ENCODE measurements at regions not wholly inside any gene's neighbourhood (a gene's known extent, or its start where the extent isn't known, plus 50 kb on each side); places are given as distances from the start of the nearest gene placed in this dataset.

DNA sequence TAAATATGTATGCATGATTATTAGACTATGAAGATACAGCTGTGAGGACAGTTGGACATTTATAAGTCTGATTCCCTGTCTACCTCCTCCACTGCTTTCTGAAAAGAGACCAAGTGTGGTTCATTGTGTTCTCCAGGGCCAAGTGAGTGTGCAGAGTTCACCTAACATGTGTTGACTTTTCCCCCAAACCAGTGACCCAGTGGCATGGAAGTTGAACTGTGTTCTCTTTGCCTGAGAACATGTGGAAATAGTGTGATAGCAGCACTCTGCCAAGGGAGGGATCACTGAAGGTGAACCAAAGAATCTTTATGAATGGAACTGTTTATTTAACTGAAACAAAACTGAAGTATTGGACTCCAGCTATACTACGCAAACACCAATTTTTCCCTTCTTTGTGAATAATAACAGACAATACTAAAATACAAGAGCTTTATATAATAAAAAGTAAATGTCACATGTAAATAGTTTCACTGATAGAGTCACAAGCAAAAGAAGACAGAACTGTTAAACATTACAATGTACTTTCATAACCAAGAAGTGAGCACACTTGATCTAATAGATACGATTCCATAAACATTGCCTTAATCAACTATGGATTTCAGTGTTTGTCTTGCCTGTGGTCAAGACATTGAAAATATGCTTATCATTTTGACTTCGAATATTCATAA, 200.3 kb upstream of the FUT9 start:
- TF ChIP-seq SIN3A (IDR thresholded peaks at IDR 0.05; ENCODE audit: borderline replicate concordance, insufficient read depth, low read depth, low read length) (no peak), TCF7L2 (IDR thresholded peaks at IDR 0.05; ENCODE audit: low read depth, low read length) (no peak), POLR2AphosphoS5 (IDR thresholded peaks at IDR 0.05; ENCODE audit: low read depth, low read length) (no peak)
- TF ChIP-seq, protein P1, sequence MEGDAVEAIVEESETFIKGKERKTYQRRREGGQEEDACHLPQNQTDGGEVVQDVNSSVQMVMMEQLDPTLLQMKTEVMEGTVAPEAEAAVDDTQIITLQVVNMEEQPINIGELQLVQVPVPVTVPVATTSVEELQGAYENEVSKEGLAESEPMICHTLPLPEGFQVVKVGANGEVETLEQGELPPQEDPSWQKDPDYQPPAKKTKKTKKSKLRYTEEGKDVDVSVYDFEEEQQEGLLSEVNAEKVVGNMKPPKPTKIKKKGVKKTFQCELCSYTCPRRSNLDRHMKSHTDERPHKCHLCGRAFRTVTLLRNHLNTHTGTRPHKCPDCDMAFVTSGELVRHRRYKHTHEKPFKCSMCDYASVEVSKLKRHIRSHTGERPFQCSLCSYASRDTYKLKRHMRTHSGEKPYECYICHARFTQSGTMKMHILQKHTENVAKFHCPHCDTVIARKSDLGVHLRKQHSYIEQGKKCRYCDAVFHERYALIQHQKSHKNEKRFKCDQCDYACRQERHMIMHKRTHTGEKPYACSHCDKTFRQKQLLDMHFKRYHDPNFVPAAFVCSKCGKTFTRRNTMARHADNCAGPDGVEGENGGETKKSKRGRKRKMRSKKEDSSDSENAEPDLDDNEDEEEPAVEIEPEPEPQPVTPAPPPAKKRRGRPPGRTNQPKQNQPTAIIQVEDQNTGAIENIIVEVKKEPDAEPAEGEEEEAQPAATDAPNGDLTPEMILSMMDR (IDR thresholded peaks at IDR 0.05), result no peak
- TF ChIP-seq, protein P2, sequence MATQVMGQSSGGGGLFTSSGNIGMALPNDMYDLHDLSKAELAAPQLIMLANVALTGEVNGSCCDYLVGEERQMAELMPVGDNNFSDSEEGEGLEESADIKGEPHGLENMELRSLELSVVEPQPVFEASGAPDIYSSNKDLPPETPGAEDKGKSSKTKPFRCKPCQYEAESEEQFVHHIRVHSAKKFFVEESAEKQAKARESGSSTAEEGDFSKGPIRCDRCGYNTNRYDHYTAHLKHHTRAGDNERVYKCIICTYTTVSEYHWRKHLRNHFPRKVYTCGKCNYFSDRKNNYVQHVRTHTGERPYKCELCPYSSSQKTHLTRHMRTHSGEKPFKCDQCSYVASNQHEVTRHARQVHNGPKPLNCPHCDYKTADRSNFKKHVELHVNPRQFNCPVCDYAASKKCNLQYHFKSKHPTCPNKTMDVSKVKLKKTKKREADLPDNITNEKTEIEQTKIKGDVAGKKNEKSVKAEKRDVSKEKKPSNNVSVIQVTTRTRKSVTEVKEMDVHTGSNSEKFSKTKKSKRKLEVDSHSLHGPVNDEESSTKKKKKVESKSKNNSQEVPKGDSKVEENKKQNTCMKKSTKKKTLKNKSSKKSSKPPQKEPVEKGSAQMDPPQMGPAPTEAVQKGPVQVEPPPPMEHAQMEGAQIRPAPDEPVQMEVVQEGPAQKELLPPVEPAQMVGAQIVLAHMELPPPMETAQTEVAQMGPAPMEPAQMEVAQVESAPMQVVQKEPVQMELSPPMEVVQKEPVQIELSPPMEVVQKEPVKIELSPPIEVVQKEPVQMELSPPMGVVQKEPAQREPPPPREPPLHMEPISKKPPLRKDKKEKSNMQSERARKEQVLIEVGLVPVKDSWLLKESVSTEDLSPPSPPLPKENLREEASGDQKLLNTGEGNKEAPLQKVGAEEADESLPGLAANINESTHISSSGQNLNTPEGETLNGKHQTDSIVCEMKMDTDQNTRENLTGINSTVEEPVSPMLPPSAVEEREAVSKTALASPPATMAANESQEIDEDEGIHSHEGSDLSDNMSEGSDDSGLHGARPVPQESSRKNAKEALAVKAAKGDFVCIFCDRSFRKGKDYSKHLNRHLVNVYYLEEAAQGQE (IDR thresholded peaks at IDR 0.05; ENCODE audit: insufficient read depth in 1 of 2, low read depth in 2 of 2, low read length in 1 of 2), result no peak
- ATAC-seq, result no peak
- no peak overlapping the region for H3K4me3 ChIP-seq (ENCODE audit: low read depth in 2 of 2, low read length in 2 of 2)
- H3K36me3 ChIP-seq (ENCODE audit: control insufficient read depth, insufficient read depth, low read length), result no peaks in the 10 kb centered on the region
- DNase-seq (ENCODE audit: low read depth, low spot score), result no peak
- no TSS peak for BruUV-seq (replicated peaks)
- intact Hi-C loops (cut with micrococcal nuclease; ENCODE audit: unreplicated experiment) (no loop called here), in situ Hi-C loops (cut with HindIII; ENCODE audit: low pct_unique_long_range_greater_than_20kb, low sequenced_read_pairs) (no loop called here)
- H3K27ac ChIP-seq (ENCODE audit: low read length), result no peak overlapping the region
- no peaks in the 10 kb centered on the region for H3K4me1 ChIP-seq (ENCODE audit: control insufficient read depth, insufficient read depth, low read length)
- H3K9me3 ChIP-seq (ENCODE audit: control insufficient read depth, insufficient read depth, low read depth, low read length), result no peaks in the 10 kb centered on the region
- POLR2A ChIA-PET, result no interaction called here
- no peaks in the 10 kb centered on the region for H3K27me3 ChIP-seq (ENCODE audit: control insufficient read depth, insufficient read depth, low read length)
- CTCF ChIA-PET, result no interaction called here

DNA sequence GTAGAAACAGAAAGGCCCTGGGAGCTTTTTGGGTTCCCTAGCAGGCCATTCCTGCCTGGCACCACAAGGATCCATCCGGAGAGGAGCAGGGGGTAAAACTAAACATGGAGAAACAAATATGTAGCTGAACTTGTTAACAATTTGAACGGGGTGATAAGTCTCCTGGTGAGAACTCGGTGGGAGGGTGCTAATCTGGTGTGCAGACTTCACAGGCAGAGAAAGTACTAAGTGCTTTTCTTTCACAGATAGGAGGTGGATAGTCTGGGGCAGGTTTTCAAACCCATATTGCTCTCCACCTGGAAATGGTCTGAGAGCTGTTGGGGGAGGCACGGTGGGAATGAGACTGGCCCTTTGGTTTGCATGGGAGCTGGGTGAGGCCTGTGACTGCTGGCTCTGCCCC, 196.3 kb upstream of the FUT9 start:
- Histone ChIP-seq H3K27me3 (ENCODE audit: control insufficient read depth, insufficient read depth, low read length) (no peaks in the 10 kb centered on the region), H3K4me3 (ENCODE audit: low read depth in 2 of 2, low read length in 2 of 2) (no peak overlapping the region), H3K36me3 (ENCODE audit: control insufficient read depth, insufficient read depth, low read length) (no peaks in the 10 kb centered on the region), H3K4me1 (ENCODE audit: control insufficient read depth, insufficient read depth, low read length) (no peaks in the 10 kb centered on the region), H3K9me3 (ENCODE audit: control insufficient read depth, insufficient read depth, low read depth, low read length) (no peaks in the 10 kb centered on the region), H3K27ac (ENCODE audit: low read length) (no peak overlapping the region)
- DNase-seq (ENCODE audit: low read depth, low spot score), result no peak
- no peak for ATAC-seq
- ChIA-PET POLR2A (no interaction called here), CTCF (no interaction called here)
- no TSS peak for BruUV-seq (replicated peaks)
- intact Hi-C loops (cut with micrococcal nuclease; ENCODE audit: unreplicated experiment), result no loop called here
- in situ Hi-C loops (cut with HindIII; ENCODE audit: low pct_unique_long_range_greater_than_20kb, low sequenced_read_pairs), result no loop called here
- TF ChIP-seq, protein P2 (IDR thresholded peaks at IDR 0.05; ENCODE audit: insufficient read depth in 1 of 2, low read depth in 2 of 2, low read length in 1 of 2), result no peak

Measured in Panc1 (cell line).